ENCODE measurements at regions not wholly inside any gene's neighbourhood (a gene's known extent, or its start where the extent isn't known, plus 50 kb on each side); places are given as distances from the start of the nearest gene placed in this dataset.

DNA sequence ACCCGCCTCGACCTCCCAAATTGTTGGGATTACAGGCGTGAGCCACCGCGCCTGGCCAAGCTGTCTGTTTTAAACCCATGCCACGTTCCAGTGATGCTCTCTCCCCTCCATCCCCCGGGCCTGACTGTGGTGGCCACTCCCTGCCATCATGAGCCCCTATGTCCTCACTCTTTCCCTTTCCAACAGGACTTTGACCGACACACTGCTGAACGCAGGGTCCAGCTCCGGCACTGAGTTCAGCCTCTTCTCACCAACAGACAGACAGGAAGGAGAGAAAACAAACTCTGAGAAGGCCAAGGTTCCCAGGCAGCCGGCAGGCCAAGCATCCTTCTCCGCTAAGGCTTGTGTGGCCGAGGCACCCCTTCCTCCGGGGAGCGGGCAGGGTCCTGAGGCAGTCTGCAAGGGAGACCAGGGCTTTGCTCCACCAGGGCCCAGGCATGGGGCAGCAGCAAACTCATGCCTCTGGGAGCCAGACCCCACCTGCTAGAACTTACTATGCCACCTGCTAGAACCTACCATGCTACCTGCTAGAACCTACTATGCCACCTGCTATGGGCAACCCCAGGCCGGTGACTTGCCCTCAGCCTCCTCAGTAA lies 152.7 kb downstream of the CRYBB2 start:
- TF ChIP-seq POLR2A (IDR thresholded peaks at IDR 0.05; ENCODE audit: low read depth, low read length) (no peak), POLR2AphosphoS5 (IDR thresholded peaks at IDR 0.05; ENCODE audit: low read depth, low read length) (no peak)
